Bronchial epithelial cell (primary cell): ENCODE measurements at regions not wholly inside any gene's neighbourhood (a gene's known extent, or its start where the extent isn't known, plus 50 kb on each side); places are given as distances from the start of the nearest gene placed in this dataset.

ENCODE experiments used
- DNase-seq: peaks from one replicate; pipeline ENCODE4 v3.0.0-alpha.2; 2010; ENCODE audit warnings: low read depth
- FAIRE-seq: peaks from 2 replicates; lab custom pipeline; 2011; peaks lifted over from hg19 to GRCh38; lab: Jason Lieb, UNC
- H3K27me3 ChIP-seq: 2 replicates; pipeline ENCODE4 v1.5.1; 2011; ENCODE audit warnings: low read length; ENCODE audit not compliant: control insufficient read depth, insufficient read depth
- H3K36me3 ChIP-seq: 2 replicates; pipeline ENCODE4 v1.5.1; 2011; ENCODE audit warnings: low read length; ENCODE audit not compliant: control insufficient read depth, insufficient read depth
- H3K4me3 ChIP-seq: 2 replicates; pipeline ENCODE4 v1.5.1; 2011; ENCODE audit warnings: mild to moderate bottlenecking, low read depth, low read length, control low read depth
- CTCF ChIP-seq: IDR thresholded peaks from 2 replicates; pipeline ENCODE4 v1.5.1; 2011; ENCODE audit warnings: mild to moderate bottlenecking, moderate library complexity, low read length, control low read depth, inconsistent platforms; ENCODE audit not compliant: insufficient read depth, severe bottlenecking

- Histone ChIP-seq H3K36me3 (no peaks in the 10 kb centered on the region), H3K4me3 (no peak overlapping the region), H3K27me3 (no peaks in the 10 kb centered on the region)
- no peak for DNase-seq
- no peak for FAIRE-seq
- no peak for TF ChIP-seq CTCF
These were observed 680.0 kb downstream of the EPHA4 start for GRCh38 chr2:220892018-220892634.

- H3K27me3 ChIP-seq, result no peaks in the 10 kb centered on the region
- no peak for FAIRE-seq
- no peaks in the 10 kb centered on the region for H3K36me3 ChIP-seq
- TF ChIP-seq CTCF, result no peak
- no peak overlapping the region for H3K4me3 ChIP-seq
- DNase-seq, result peak; percentile 73
These were observed 678.7 kb downstream of the EPHA4 start for GRCh38 chr2:220893411-220893810.

- FAIRE-seq (no peak), DNase-seq (peak; percentile 57)
- no peaks in the 10 kb centered on the region for H3K27me3 ChIP-seq
- H3K36me3 ChIP-seq, result no peaks in the 10 kb centered on the region
- no peak for TF ChIP-seq CTCF
- H3K4me3 ChIP-seq, result no peak overlapping the region
These were observed 678.0 kb downstream of the EPHA4 start for GRCh38 chr2:220894069-220894468.

- H3K36me3 ChIP-seq, result no peaks in the 10 kb centered on the region
- no peak for TF ChIP-seq CTCF
- no peak for FAIRE-seq
- H3K4me3 ChIP-seq, result no peak overlapping the region
- no peak for DNase-seq
- H3K27me3 ChIP-seq, result no peaks in the 10 kb centered on the region
These were observed 672.6 kb downstream of the EPHA4 start for GRCh38 chr2:220899492-220899891.

GRCh38 chr2:220904015-220904414, 668.1 kb downstream of the EPHA4 start:
- H3K4me3 ChIP-seq, result no peak overlapping the region
- no peak for FAIRE-seq
- no peak for DNase-seq
- H3K36me3 ChIP-seq, result no peaks in the 10 kb centered on the region
- no peak for TF ChIP-seq CTCF
- no peaks in the 10 kb centered on the region for H3K27me3 ChIP-seq

GRCh38 chr2:220913384-220913783, 658.7 kb downstream of the EPHA4 start:
- FAIRE-seq (no peak), DNase-seq (peak; percentile 21)
- Histone ChIP-seq H3K4me3 (no peak overlapping the region), H3K27me3 (no peaks in the 10 kb centered on the region), H3K36me3 (no peaks in the 10 kb centered on the region)
- TF ChIP-seq CTCF, result no peak
